Heart left ventricle (tissue), 13 donors: ENCODE measurements at regions not wholly inside any gene's neighbourhood (a gene's known extent, or its start where the extent isn't known, plus 50 kb on each side); places are given as distances from the start of the nearest gene placed in this dataset.

Experiments used
- POLR2A ChIP-seq, 2 donors: fragments of 450-650 bp; IDR thresholded peaks; one replicate each; pipeline ENCODE4 v1.6.1; 2017; ENCODE audit warnings: antibody characterized with exemption in 2 of 2, mild to moderate bottlenecking in 2 of 2, moderate library complexity in 2 of 2
- TF ChIP-seq, protein P1 (sequence below), 12 donors: fragments of 200-600 bp; sonication (generic) in 4 of 12; IDR thresholded peaks; one replicate each; pipeline versions ENCODE4 v1.5.0 to v1.8.0; 2018 to 2022; ENCODE audit warnings: antibody characterized with exemption in 12 of 12, mild to moderate bottlenecking in 5 of 12
- donor health status: ischemic (EF 13 %, LVEDD 7.1; RV severe dilation, severe dysfunction).
- donor health status: DM: no; HTN: yes; CAD: no.
- donor health status: DM: no; HTN: no; CAD: no.
- donor health status: ischemic (EF 25% LVEDD 6.9; RV normal size, moderate dysfunction).
- donor health status: ischemic (EF 25% LVEDD 5.7; RV mildly dilated, moderate dysfunction).
- donor health status: ischemic (EF 35%, LVEDD 5.7; RV mildly dilated, moderate dysfunction).
- donor health status: nonischemic (EF 11% LVEDD 7.7; RV severe dilation, severe dysfunction).
- donor health status: DM: yes; HTN: yes; CAD: no.
- donor health status: PGD.
- donor health status: ischemic (EF 29% LVEDD 5.4; RV normal size, mild dysfunction).
- donor health status: nonischemic (EF 23%, LVEDD 6.1; RV moderate dilation, normal function).

DNA sequence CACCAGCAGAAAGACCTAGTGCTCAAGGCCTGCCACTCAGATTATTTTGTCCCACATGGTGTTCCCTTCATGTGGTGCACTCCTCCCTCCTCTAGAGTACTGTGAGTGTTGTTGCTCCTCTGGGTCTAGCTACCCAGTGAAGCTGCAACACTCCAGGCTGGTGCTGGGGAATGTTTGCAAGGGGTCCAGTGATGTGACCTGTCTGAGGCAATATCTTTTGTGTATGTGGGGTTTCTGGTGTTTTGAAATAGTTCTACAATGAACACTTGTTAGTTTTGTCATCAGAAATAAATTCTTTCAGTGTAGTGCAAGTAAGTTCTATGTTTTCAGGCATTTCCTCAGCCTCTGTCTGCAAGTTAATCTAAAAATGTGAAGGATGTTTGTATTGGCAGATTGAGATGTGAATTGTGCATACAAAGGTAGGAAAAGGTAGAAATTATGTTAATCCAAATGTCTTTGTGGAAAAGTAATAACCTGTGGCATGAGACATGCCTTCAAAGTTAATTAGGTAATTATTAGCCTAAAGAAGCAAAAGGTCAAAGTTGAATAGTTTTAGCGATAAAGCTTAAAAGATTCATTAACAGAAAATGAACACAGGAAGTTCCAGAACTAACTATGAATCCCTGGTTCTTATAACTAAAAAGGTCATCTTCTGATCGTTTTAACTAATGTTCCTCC is 616.8 kb downstream of the LTN1 start:
- TF ChIP-seq, protein P1, sequence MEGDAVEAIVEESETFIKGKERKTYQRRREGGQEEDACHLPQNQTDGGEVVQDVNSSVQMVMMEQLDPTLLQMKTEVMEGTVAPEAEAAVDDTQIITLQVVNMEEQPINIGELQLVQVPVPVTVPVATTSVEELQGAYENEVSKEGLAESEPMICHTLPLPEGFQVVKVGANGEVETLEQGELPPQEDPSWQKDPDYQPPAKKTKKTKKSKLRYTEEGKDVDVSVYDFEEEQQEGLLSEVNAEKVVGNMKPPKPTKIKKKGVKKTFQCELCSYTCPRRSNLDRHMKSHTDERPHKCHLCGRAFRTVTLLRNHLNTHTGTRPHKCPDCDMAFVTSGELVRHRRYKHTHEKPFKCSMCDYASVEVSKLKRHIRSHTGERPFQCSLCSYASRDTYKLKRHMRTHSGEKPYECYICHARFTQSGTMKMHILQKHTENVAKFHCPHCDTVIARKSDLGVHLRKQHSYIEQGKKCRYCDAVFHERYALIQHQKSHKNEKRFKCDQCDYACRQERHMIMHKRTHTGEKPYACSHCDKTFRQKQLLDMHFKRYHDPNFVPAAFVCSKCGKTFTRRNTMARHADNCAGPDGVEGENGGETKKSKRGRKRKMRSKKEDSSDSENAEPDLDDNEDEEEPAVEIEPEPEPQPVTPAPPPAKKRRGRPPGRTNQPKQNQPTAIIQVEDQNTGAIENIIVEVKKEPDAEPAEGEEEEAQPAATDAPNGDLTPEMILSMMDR (IDR thresholded peaks at IDR 0.05): no peak
- TF ChIP-seq POLR2A (IDR thresholded peaks at IDR 0.05): no peak
